ENCODE measurements at regions not wholly inside any gene's neighbourhood (a gene's known extent, or its start where the extent isn't known, plus 50 kb on each side); places are given as distances from the start of the nearest gene placed in this dataset.

DNA sequence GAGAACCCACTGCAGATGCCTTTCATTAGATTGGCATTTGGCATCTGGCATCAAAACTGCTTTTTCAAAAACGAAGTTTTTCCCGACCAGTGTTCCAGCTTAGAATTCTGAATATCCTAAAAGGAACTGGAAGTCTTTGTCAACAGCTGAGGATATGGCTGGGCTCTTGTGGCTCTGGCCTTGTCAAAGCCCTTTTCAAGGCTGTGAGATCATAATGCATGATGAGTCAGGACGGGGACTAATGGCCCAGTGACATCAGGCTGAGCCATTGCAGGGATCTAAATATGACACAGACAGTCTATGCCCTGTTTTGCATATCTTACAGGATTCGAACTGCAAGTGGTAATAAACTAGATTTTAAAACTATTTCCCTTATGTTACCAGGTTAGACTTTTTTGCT lies 306.4 kb downstream of the PTTG2 start:
- H3K9ac ChIP-seq (ENCODE audit: low read length), result no peak overlapping the region
- H3K27ac ChIP-seq (ENCODE audit: low read length), result no peak overlapping the region
- H3K79me2 ChIP-seq (replicated peaks; ENCODE audit: insufficient read depth, low read length), result no peaks in the 10 kb centered on the region
- no peaks in the 10 kb centered on the region for H3K9me3 ChIP-seq (ENCODE audit: low read length)
- no peaks in the 10 kb centered on the region for H3K36me3 ChIP-seq (ENCODE audit: insufficient read depth, low read length)
- H3K9me2 ChIP-seq (ENCODE audit: insufficient read depth, low read length), result no peaks in the 10 kb centered on the region
- no peaks in the 10 kb centered on the region for H4K20me1 ChIP-seq (ENCODE audit: insufficient read depth)
- H2AFZ ChIP-seq (ENCODE audit: low read depth, low read length), result no peak overlapping the region
- H3K4me3 ChIP-seq (ENCODE audit: low read length), result no peak overlapping the region
- TF ChIP-seq POLR2AphosphoS5 (IDR thresholded peaks at IDR 0.05) (no peak), EP300 (conservative IDR thresholded peaks at IDR 0.05; ENCODE audit: poor library complexity, severe bottlenecking) (no peak), RAD21 (conservative IDR thresholded peaks at IDR 0.05) (no peak), MXI1 (conservative IDR thresholded peaks at IDR 0.05; ENCODE audit: poor library complexity, severe bottlenecking) (no peak), SMC3 (conservative IDR thresholded peaks at IDR 0.05; ENCODE audit: poor library complexity) (no peak), EZH2 (IDR thresholded peaks at IDR 0.05; ENCODE audit: borderline replicate concordance, insufficient read depth, low read length, poor library complexity, severe bottlenecking) (no peak), TAF1 (IDR thresholded peaks at IDR 0.05; ENCODE audit: low read depth) (no peak)
- TF ChIP-seq, protein P1, sequence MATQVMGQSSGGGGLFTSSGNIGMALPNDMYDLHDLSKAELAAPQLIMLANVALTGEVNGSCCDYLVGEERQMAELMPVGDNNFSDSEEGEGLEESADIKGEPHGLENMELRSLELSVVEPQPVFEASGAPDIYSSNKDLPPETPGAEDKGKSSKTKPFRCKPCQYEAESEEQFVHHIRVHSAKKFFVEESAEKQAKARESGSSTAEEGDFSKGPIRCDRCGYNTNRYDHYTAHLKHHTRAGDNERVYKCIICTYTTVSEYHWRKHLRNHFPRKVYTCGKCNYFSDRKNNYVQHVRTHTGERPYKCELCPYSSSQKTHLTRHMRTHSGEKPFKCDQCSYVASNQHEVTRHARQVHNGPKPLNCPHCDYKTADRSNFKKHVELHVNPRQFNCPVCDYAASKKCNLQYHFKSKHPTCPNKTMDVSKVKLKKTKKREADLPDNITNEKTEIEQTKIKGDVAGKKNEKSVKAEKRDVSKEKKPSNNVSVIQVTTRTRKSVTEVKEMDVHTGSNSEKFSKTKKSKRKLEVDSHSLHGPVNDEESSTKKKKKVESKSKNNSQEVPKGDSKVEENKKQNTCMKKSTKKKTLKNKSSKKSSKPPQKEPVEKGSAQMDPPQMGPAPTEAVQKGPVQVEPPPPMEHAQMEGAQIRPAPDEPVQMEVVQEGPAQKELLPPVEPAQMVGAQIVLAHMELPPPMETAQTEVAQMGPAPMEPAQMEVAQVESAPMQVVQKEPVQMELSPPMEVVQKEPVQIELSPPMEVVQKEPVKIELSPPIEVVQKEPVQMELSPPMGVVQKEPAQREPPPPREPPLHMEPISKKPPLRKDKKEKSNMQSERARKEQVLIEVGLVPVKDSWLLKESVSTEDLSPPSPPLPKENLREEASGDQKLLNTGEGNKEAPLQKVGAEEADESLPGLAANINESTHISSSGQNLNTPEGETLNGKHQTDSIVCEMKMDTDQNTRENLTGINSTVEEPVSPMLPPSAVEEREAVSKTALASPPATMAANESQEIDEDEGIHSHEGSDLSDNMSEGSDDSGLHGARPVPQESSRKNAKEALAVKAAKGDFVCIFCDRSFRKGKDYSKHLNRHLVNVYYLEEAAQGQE (IDR thresholded peaks at IDR 0.05; ENCODE audit: borderline replicate concordance), result no peak
- TF ChIP-seq, protein P2, sequence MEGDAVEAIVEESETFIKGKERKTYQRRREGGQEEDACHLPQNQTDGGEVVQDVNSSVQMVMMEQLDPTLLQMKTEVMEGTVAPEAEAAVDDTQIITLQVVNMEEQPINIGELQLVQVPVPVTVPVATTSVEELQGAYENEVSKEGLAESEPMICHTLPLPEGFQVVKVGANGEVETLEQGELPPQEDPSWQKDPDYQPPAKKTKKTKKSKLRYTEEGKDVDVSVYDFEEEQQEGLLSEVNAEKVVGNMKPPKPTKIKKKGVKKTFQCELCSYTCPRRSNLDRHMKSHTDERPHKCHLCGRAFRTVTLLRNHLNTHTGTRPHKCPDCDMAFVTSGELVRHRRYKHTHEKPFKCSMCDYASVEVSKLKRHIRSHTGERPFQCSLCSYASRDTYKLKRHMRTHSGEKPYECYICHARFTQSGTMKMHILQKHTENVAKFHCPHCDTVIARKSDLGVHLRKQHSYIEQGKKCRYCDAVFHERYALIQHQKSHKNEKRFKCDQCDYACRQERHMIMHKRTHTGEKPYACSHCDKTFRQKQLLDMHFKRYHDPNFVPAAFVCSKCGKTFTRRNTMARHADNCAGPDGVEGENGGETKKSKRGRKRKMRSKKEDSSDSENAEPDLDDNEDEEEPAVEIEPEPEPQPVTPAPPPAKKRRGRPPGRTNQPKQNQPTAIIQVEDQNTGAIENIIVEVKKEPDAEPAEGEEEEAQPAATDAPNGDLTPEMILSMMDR (IDR thresholded peaks at IDR 0.05; ENCODE audit: poor library complexity, severe bottlenecking), result no peak
- H3F3A ChIP-seq (ENCODE audit: insufficient read depth, low read length, poor library complexity, severe bottlenecking), result no peaks in the 10 kb centered on the region
- no peaks in the 10 kb centered on the region for H3K27me3 ChIP-seq (ENCODE audit: insufficient read depth, low read depth, low read length)
- no peak overlapping the region for H3K4me2 ChIP-seq (ENCODE audit: low read length)

DNA sequence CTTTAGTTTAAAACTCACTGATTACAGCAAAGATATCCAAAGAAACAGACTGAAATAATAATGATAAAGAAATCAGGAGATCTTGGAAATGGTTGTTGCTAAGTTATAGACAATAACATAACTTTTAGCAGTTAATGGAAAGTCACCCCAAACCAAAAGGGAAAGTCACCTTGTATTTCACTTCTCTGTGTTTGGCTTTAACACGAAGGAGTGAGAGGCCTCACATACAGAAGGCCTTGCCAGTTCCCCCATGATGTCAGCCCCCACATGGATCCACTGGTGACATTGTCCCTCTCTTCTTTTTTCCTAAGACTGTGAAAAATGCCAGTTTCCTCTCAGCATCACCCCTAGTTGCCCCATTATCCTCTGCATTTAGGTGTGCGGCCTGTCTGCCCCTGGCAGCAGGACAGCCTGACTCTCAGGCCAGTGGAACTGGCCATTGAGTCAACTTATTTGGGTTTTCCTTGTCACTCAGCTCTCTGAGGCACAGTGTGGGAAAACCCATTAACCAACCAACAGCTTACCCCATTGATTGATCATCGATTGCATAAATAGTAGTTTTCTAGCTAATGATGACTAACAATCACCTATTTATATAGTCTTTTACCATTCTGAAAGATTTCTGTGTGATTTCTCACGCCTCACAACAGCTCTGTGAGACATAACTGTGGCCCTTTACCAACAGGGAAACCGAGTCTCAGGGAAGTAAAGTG lies 308.1 kb downstream of the PTTG2 start:
- Histone ChIP-seq H3K36me3 (ENCODE audit: insufficient read depth, low read length) (no peaks in the 10 kb centered on the region), H3K4me2 (ENCODE audit: low read length) (no peak overlapping the region), H3K9me2 (ENCODE audit: insufficient read depth, low read length) (no peaks in the 10 kb centered on the region), H3K9me3 (ENCODE audit: low read length) (no peaks in the 10 kb centered on the region), H3K4me3 (ENCODE audit: low read length) (no peak overlapping the region), H3K27ac (ENCODE audit: low read length) (no peak overlapping the region), H3K27me3 (ENCODE audit: insufficient read depth, low read depth, low read length) (no peaks in the 10 kb centered on the region), H4K20me1 (ENCODE audit: insufficient read depth) (no peaks in the 10 kb centered on the region), H2AFZ (ENCODE audit: low read depth, low read length) (no peak overlapping the region), H3K79me2 (replicated peaks; ENCODE audit: insufficient read depth, low read length) (no peaks in the 10 kb centered on the region), H3F3A (ENCODE audit: insufficient read depth, low read length, poor library complexity, severe bottlenecking) (no peaks in the 10 kb centered on the region), H3K9ac (ENCODE audit: low read length) (no peak overlapping the region)
- TF ChIP-seq, protein P1 (IDR thresholded peaks at IDR 0.05; ENCODE audit: borderline replicate concordance), result no peak
